Effector memory CD4-positive, alpha-beta T cell (primary cell): ENCODE measurements at regions not wholly inside any gene's neighbourhood (a gene's known extent, or its start where the extent isn't known, plus 50 kb on each side); places are given as distances from the start of the nearest gene placed in this dataset.

Experiments
- DNase-seq, 3 donors: peaks; one replicate each; pipeline ENCODE4 v3.0.0-alpha.2; 2020
- H3K27ac ChIP-seq: 2 replicates; pipeline ENCODE4 v1.7.0; 2013; ENCODE audit warnings: mild to moderate bottlenecking, low read length, moderate library complexity; ENCODE audit not compliant: insufficient read depth, poor library complexity, severe bottlenecking
- H3K27me3 ChIP-seq: replicated peaks from 2 replicates; pipeline ENCODE4 v1.7.0; 2013; ENCODE audit warnings: mild to moderate bottlenecking, low read length; ENCODE audit not compliant: insufficient read depth, control insufficient read depth, poor library complexity, severe bottlenecking
- H3K36me3 ChIP-seq: 2 replicates; pipeline ENCODE4 v1.7.0; 2013; ENCODE audit warnings: mild to moderate bottlenecking, low read length, moderate library complexity; ENCODE audit not compliant: control insufficient read depth, insufficient read depth
- H3K4me1 ChIP-seq: 2 replicates; pipeline ENCODE4 v1.7.0; 2013; ENCODE audit warnings: low read length, mild to moderate bottlenecking; ENCODE audit not compliant: control insufficient read depth, insufficient read depth, poor library complexity, severe bottlenecking
- H3K4me3 ChIP-seq: 2 replicates; pipeline ENCODE4 v1.7.0; 2013; ENCODE audit warnings: low read length, low read depth, mild to moderate bottlenecking; ENCODE audit not compliant: insufficient read depth, poor library complexity, severe bottlenecking
- H3K9me3 ChIP-seq: 2 replicates; pipeline ENCODE4 v1.7.0; 2013; ENCODE audit warnings: mild to moderate bottlenecking, low read length, moderate library complexity; ENCODE audit not compliant: control insufficient read depth

- H3K4me3 ChIP-seq, result no peak overlapping the region
- DNase-seq, result no peak
- H3K36me3 ChIP-seq, result no peaks in the 10 kb centered on the region
- H3K4me1 ChIP-seq, result no peaks in the 10 kb centered on the region
- H3K9me3 ChIP-seq, result no peaks in the 10 kb centered on the region
- no peak overlapping the region for H3K27ac ChIP-seq
- H3K27me3 ChIP-seq, result no peaks in the 10 kb centered on the region
These were observed 215.3 kb upstream of the COPS8 start for GRCh38 chr2:236870370-236870769.

- no peak overlapping the region for H3K27ac ChIP-seq
- no peaks in the 10 kb centered on the region for H3K4me1 ChIP-seq
- H3K36me3 ChIP-seq, result no peaks in the 10 kb centered on the region
- DNase-seq, result no peak
- no peaks in the 10 kb centered on the region for H3K27me3 ChIP-seq
- H3K4me3 ChIP-seq, result no peak overlapping the region
- H3K9me3 ChIP-seq, result no peaks in the 10 kb centered on the region
These were observed 214.1 kb upstream of the COPS8 start for GRCh38 chr2:236871500-236872001.

- no peaks in the 10 kb centered on the region for H3K4me1 ChIP-seq
- H3K36me3 ChIP-seq, result no peaks in the 10 kb centered on the region
- H3K27me3 ChIP-seq, result no peaks in the 10 kb centered on the region
- no peaks in the 10 kb centered on the region for H3K9me3 ChIP-seq
- H3K4me3 ChIP-seq, result no peak overlapping the region
- no peak overlapping the region for H3K27ac ChIP-seq
- DNase-seq, result no peak
These were observed 213.7 kb upstream of the COPS8 start for GRCh38 chr2:236872015-236872414.

- H3K27ac ChIP-seq, result no peak overlapping the region
- no peaks in the 10 kb centered on the region for H3K4me1 ChIP-seq
- H3K36me3 ChIP-seq, result no peaks in the 10 kb centered on the region
- no peak for DNase-seq
- no peaks in the 10 kb centered on the region for H3K27me3 ChIP-seq
- no peaks in the 10 kb centered on the region for H3K9me3 ChIP-seq
- H3K4me3 ChIP-seq, result no peak overlapping the region
These were observed 212.7 kb upstream of the COPS8 start for GRCh38 chr2:236872981-236873380.

- DNase-seq, result no peak
- Histone ChIP-seq H3K27me3 (no peaks in the 10 kb centered on the region), H3K27ac (no peak overlapping the region), H3K4me1 (no peaks in the 10 kb centered on the region), H3K36me3 (no peaks in the 10 kb centered on the region), H3K9me3 (no peaks in the 10 kb centered on the region), H3K4me3 (no peak overlapping the region)
These were observed 212.1 kb upstream of the COPS8 start for GRCh38 chr2:236873636-236874035.

GRCh38 chr2:236874866-236875481 is 210.7 kb upstream of the COPS8 start:
- H3K27ac ChIP-seq, result no peak overlapping the region
- H3K27me3 ChIP-seq, result no peaks in the 10 kb centered on the region
- no peak overlapping the region for H3K4me3 ChIP-seq
- H3K4me1 ChIP-seq, result no peaks in the 10 kb centered on the region
- H3K9me3 ChIP-seq, result no peaks in the 10 kb centered on the region
- no peaks in the 10 kb centered on the region for H3K36me3 ChIP-seq
- no peak for DNase-seq

GRCh38 chr2:236875906-236876505 is 209.7 kb upstream of the COPS8 start:
- H3K27me3 ChIP-seq, result no peaks in the 10 kb centered on the region
- no peak overlapping the region for H3K4me3 ChIP-seq
- no peak overlapping the region for H3K27ac ChIP-seq
- no peaks in the 10 kb centered on the region for H3K9me3 ChIP-seq
- H3K36me3 ChIP-seq, result no peaks in the 10 kb centered on the region
- H3K4me1 ChIP-seq, result no peaks in the 10 kb centered on the region
- no peak for DNase-seq

- Histone ChIP-seq H3K9me3 (no peaks in the 10 kb centered on the region), H3K27me3 (no peaks in the 10 kb centered on the region), H3K27ac (no peak overlapping the region), H3K4me3 (no peak overlapping the region), H3K4me1 (no peaks in the 10 kb centered on the region), H3K36me3 (no peaks in the 10 kb centered on the region)
- no peak for DNase-seq
These were observed 209.0 kb upstream of the COPS8 start for GRCh38 chr2:236876642-236877041.

GRCh38 chr2:236877972-236878371 is 207.7 kb upstream of the COPS8 start:
- Histone ChIP-seq H3K4me1 (no peaks in the 10 kb centered on the region), H3K36me3 (no peaks in the 10 kb centered on the region), H3K9me3 (no peaks in the 10 kb centered on the region), H3K4me3 (no peak overlapping the region), H3K27ac (no peak overlapping the region), H3K27me3 (no peaks in the 10 kb centered on the region)
- DNase-seq, result no peak

- H3K9me3 ChIP-seq, result no peaks in the 10 kb centered on the region
- no peak overlapping the region for H3K27ac ChIP-seq
- H3K4me3 ChIP-seq, result no peak overlapping the region
- DNase-seq, result no peak
- no peaks in the 10 kb centered on the region for H3K4me1 ChIP-seq
- H3K36me3 ChIP-seq, result no peaks in the 10 kb centered on the region
- H3K27me3 ChIP-seq, result no peaks in the 10 kb centered on the region
These were observed 206.2 kb upstream of the COPS8 start for GRCh38 chr2:236879416-236879963.
